GM21390 (cell line): ENCODE measurements at regions not wholly inside any gene's neighbourhood (a gene's known extent, or its start where the extent isn't known, plus 50 kb on each side); places are given as distances from the start of the nearest gene placed in this dataset.
A peak's percentile ranks its signal among the peaks of the same experiment; 100 is the strongest.

ENCODE experiments used
- ATAC-seq: cut with Tn5 transposase; IDR thresholded peaks from one replicate; pipeline ENCODE4 v1.9.1; 2021; ENCODE audit not compliant: unreplicated experiment

- ATAC-seq: no peak
Measured at GRCh38 chr4:144202081-144202480, 61.6 kb upstream of the GYPA start.

- no peak for ATAC-seq
Measured at GRCh38 chr4:144203155-144203554, 62.6 kb upstream of the GYPA start.

GRCh38 chr4:144204431-144204830 lies 63.9 kb upstream of the GYPA start:
- ATAC-seq: no peak

GRCh38 chr4:144206711-144207110 lies 66.2 kb upstream of the GYPA start:
- ATAC-seq: no peak

GRCh38 chr4:144208074-144208473 lies 67.6 kb upstream of the GYPA start:
- no peak for ATAC-seq

GRCh38 chr4:144209491-144209890 lies 69.0 kb upstream of the GYPA start:
- no peak for ATAC-seq

GRCh38 chr4:144213371-144213770 lies 72.9 kb upstream of the GYPA start:
- ATAC-seq: no peak

- no peak for ATAC-seq
Measured at GRCh38 chr4:144223149-144223548, 82.6 kb upstream of the GYPA start.

- ATAC-seq: no peak
Measured at GRCh38 chr4:144223661-144224060, 83.1 kb upstream of the GYPA start.

- no peak for ATAC-seq
Measured at GRCh38 chr4:144259285-144259684, 118.8 kb upstream of the GYPA start.

GRCh38 chr4:144267084-144267483 lies 126.6 kb upstream of the GYPA start:
- ATAC-seq: no peak

GRCh38 chr4:144280688-144281087 lies 140.2 kb upstream of the GYPA start:
- ATAC-seq: no peak

- ATAC-seq: no peak
Measured at GRCh38 chr4:144283526-144283925, 143.0 kb upstream of the GYPA start.

- no peak for ATAC-seq
Measured at GRCh38 chr4:144284026-144284425, 143.5 kb upstream of the GYPA start.

- peak; percentile 90 for ATAC-seq
Measured at GRCh38 chr4:144288011-144288903, 147.7 kb upstream of the GYPA start.

- no peak for ATAC-seq
Measured at GRCh38 chr4:144289667-144290428, 149.3 kb upstream of the GYPA start.

- no peak for ATAC-seq
Measured at GRCh38 chr4:144291164-144291563, 150.6 kb upstream of the GYPA start.

GRCh38 chr4:144294211-144294610 lies 153.7 kb upstream of the GYPA start:
- no peak for ATAC-seq

GRCh38 chr4:144295286-144295995 lies 154.9 kb upstream of the GYPA start:
- no peak for ATAC-seq

GRCh38 chr4:144296941-144297340 lies 156.4 kb upstream of the GYPA start:
- ATAC-seq: no peak

- ATAC-seq: no peak
Measured at GRCh38 chr4:144298519-144298918, 158.0 kb upstream of the GYPA start.

- ATAC-seq: no peak
Measured at GRCh38 chr4:144300616-144301015, 160.1 kb upstream of the GYPA start.
